HG02571 (cell line): ENCODE measurements at regions not wholly inside any gene's neighbourhood (a gene's known extent, or its start where the extent isn't known, plus 50 kb on each side); places are given as distances from the start of the nearest gene placed in this dataset.
"Not testable (repeated sequence)": the region's sequence is repeated elsewhere in the genome, so short reads cannot be mapped to it uniquely, and the experiment has no call there.

Experiments used
- ATAC-seq: cut with Tn5 transposase; IDR thresholded peaks from one replicate; pipeline ENCODE4 v1.9.1; 2021; ENCODE audit warnings: mild to moderate bottlenecking, moderate library complexity; ENCODE audit not compliant: unreplicated experiment

- no peak for ATAC-seq
Measured at GRCh38 chr1:213523781-213524398, 463.9 kb upstream of the PROX1 start.

GRCh38 chr1:213526306-213526705 lies 461.5 kb upstream of the PROX1 start:
- ATAC-seq: no peak

DNA sequence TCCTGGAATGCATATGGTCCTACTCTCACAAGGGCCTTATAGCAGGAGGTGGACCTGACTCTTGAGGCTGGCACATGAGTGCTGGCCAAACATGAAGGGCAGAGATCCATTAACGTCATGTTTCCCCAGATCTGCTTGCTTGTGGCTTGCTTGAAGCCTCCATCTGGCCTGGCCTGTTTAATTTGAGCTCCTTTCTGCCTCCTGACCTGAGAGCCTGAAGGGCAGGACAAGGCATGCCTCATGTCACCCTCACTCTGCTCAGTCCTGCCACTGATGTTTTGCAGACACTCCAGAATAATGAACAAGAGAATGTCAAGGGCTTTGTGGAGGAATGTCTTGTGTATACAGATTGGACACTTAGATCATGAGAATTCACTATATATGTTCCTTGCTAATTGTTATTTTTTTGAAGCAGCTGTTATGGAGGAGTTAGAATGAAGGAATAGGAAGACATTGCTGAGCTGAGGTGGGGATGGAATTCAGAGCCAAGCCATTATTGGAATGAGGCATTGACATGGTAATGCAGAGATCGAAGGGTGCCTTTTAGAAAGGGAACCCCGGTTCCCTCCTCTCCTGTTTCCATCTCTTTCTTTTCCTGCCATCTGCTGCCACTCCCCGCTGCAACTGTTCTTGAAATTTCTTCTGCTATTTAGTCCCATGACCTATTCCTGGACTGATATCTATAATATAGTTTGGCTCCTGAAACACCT lies 457.0 kb upstream of the PROX1 start:
- no peak for ATAC-seq

DNA sequence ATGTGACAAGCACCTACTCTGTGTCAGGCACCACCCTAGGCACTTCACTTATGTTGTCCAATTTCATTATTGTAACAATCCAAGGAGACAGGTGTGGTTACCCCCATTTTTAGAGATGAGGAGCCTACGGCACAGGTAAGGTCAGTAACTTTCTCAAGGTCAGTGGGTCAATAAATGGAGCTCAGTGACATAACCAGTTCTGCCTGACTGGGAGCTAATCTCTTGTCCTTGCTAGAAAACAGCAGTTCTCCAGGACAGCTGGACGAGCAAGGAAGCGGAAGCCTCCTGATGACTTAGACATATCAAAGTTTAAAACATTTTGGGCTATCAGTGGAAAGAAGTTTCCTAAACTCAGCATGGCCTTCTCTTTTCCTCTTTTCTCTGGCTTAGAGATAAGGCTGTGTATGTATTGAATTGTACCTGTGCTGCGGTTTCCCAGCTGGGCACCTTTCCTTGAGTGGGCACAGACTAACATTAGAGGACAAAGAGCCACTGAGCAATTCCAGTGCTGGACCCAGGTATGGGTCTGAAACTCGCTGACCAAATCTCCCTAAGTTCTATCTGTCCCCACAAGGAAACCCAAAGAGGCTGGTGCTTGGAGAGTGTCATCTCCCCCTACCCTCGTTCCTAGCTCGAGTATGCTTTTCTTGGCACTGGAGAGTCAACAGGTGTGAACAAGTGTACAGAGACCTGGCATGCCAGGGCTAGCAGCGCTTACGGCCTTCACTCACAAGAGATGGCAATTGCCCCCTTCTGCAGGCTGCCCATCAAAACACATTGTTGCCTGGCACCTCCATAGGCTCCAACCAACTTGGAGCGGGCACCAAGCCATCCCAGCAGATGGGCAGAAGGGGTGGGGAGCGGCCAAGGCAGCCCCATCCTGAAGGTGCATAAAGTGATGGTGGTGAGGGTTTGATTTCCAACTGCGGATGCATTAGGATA lies 456.1 kb upstream of the PROX1 start:
- no peak for ATAC-seq

GRCh38 chr1:213533125-213533524 lies 454.6 kb upstream of the PROX1 start:
- ATAC-seq: no peak

DNA sequence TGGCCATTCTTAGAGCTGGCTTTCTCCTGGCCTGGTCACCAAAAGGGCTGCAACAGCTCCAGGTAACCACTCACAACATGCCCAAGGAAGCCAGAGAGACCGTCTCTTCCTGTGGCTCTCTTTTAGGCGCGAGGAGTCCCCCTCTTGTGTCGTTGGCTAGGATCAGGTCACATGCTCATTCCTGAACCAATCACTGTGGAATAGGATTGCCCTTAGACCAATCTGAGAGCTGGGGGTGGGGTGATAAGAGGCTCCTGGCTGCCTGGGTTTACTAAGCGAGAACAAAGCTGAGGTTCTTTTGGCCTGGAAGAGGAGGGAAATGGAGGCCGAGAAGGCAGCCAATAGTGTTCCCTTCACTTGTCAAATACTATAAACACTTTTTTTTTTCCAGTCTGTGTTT lies 452.1 kb upstream of the PROX1 start:
- no peak for ATAC-seq

DNA sequence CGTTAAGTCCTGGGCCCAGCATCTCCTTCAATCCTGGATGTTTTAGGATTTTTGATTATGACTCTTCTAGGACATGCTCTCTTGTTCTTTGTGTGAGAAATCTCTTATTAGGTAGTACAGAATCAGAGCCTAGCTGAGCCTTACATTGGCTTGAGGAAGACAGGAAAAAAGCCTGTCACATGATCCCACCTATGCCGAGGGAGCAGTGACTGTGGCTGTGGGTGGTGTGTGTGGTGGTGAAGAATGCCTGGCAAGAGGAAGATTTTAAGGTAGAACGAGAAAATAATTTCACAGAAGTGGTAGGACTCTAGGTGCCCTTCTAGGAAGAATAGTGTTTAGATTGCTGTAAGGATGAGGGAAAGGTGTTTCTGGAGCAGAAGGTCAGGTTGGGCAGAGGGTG lies 449.5 kb upstream of the PROX1 start:
- no peak for ATAC-seq

DNA sequence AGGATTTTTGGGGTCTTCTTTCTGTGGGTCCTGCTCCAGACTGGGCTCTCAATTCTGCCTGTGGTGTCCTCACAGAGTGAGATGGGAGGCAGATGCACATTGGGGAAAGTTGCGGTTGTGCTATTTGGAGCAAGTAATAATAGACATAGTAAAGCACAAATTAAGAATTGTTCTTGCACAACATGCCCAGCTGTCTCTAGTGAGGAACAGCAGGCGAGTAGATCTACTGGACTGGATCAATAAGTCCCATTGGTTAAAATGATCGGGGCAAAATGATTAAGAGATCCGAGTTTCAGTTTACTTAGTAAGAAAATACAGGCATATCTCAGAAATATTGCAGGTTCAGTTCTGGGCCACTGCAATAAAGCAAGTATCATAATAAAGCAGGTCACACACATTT lies 448.3 kb upstream of the PROX1 start:
- ATAC-seq: no peak

DNA sequence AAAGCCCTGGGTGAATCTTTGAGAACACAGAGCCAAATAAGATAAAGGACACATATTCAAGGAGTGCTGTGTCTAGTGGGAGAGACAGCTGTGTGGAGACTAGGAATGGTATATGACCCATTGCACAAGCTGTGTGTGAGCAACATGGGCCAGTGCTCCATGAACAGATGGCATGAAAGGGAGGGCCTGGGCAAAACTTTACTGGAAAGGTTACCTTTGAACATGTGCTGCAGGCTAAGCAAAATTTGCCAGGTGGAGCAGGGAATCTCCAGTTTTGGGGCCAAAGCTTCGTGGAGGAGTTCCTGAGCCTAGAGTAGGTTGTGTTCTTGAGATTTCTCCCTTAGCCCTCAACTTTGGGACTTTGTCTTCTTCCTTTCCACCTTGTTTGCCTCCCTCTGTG lies 446.1 kb upstream of the PROX1 start:
- ATAC-seq: no peak

GRCh38 chr1:213545181-213545580 lies 442.6 kb upstream of the PROX1 start:
- ATAC-seq: not testable (repeated sequence)

- ATAC-seq: no peak
Measured at GRCh38 chr1:213549982-213550381, 437.8 kb upstream of the PROX1 start.

GRCh38 chr1:213550804-213551203 lies 437.0 kb upstream of the PROX1 start:
- ATAC-seq: no peak

DNA sequence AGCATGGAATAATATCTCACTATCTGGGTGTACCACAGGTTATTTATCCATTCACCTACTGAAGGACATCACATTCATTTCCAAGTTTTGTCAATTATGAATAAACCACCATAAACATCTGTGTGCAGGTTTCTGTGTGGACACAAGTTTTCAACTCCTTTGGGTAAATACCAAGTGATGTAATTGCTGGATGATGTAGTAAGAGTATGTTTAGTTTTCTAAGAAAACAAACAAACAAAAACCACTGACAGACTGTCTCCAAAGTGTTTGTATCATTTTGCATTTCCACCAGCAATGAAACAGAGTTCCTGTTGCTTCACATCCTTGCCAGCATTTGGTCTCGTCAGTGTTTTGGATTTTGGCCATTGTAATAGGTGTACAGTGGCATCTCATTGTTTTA lies 435.7 kb upstream of the PROX1 start:
- ATAC-seq: no peak

- ATAC-seq: no peak
Measured at GRCh38 chr1:213560226-213560625, 427.5 kb upstream of the PROX1 start.

DNA sequence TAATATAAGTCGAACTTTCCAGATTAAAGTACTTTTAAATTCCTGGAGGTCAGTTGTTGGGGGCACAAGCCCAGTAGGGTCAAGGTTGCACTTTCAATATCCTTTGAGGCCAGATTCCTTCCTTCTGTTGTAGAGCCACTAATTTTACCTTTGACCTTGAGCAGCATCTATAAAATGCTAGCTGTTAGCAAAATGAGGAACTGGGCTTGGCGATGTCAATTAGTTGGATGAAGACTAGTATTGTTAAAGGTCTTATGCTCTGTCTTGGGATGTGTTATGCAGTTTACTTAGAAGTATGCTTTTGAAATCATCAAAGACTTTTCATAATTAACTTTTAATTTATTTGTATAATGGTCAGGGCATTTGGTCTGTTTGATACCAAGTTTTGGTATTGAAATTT lies 425.9 kb upstream of the PROX1 start:
- ATAC-seq: no peak

- ATAC-seq: no peak
Measured at GRCh38 chr1:213564215-213564659, 423.5 kb upstream of the PROX1 start.

DNA sequence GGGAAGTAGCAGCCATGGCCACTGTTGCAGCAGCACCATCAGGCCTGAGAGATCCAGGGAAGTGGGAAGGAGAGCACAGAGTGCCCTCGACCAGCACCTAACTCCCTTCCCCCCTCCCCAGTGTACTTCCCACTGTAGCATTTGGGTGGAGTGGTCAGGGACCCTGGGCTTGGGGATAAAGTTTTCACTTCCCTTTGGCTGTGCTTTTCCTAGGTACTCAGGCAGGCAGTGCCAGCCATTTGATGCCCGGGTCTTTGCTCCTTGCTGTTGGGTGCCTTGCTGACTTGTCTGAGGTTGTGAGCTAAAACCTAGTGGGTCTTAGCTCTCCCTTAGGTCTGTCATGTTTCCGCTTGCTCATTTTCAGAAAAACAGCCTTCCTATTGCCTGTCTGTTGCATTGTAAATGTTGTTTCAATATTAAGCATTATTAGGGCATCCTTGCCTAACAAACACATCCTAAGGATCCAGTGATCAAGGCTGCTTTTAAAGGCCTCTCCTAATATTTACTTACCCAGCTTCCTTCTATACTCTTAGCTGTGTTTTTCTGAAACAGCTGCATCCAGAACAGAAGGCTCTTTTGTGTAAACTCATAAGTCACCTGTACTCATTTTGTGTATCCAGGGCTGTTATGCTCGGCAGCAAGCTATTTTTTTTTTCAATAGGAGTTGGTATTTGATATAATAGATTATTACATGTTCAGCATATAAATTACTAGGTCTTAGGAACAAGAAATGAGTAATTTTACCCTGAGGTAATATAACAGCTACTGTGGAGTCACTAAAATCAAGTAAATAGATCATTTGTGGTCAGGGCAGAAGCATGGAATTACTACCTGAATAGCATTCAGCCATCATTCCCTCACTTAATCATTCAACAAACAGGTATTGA lies 418.6 kb upstream of the PROX1 start:
- ATAC-seq: no peak

GRCh38 chr1:213569816-213570150 lies 418.0 kb upstream of the PROX1 start:
- ATAC-seq: no peak

DNA sequence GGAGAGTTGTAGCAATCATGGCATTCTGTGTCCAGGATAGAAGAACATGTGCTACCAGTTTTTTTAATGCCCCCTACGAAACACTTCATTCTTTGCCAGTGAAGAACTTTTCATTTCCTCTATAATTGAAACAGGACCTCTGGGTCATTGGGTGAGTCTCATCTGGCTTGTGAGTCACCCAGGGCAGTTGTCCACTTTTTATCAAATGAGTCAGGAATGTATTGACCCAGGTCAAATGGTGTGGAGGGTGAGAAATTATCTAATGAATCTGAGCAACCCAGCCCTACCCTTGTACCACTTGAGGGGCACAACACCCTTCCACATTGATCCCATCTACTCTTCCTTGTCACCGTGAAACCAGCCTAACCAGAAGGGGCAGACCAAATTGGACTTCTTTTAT lies 417.3 kb upstream of the PROX1 start:
- ATAC-seq: no peak

GRCh38 chr1:213571419-213571818 lies 416.4 kb upstream of the PROX1 start:
- ATAC-seq: no peak

- no peak for ATAC-seq
Measured at GRCh38 chr1:213571843-213572242, 415.9 kb upstream of the PROX1 start.
